Fibroblast of skin of left biceps (primary cell): ENCODE measurements at regions not wholly inside any gene's neighbourhood (a gene's known extent, or its start where the extent isn't known, plus 50 kb on each side); places are given as distances from the start of the nearest gene placed in this dataset.

Experiments
- DNase-seq, 2 experiments: peaks; one replicate each; pipeline ENCODE4 v3.0.0-alpha.2; 2013; ENCODE audit warnings: low read depth in 2 of 2

DNA sequence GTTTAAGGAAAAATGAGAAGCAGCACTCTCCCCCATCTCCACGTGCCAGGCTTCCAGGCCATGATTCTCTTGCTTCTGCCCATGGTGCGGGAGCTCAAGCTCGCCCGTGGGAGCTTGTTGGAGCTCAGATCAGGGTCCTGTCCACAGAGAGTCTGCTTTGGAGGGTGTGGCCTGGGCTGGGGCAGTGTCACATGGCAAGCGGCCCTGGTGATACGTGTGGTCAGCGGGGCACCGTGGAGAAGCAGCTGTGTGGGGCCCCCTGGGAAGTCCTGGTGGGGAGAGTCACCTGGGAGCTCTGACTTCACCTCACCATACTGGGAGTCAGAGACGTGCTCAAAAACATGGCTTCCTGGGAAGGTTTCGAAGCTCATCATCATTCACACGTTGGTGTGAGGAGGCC is 275.3 kb downstream of the GADD45G start:
- no peak for DNase-seq

- no peak for DNase-seq
Measured at GRCh38 chr9:89880721-89881120, 275.9 kb downstream of the GADD45G start.

GRCh38 chr9:89881431-89881830 is 276.6 kb downstream of the GADD45G start:
- no peak for DNase-seq

DNA sequence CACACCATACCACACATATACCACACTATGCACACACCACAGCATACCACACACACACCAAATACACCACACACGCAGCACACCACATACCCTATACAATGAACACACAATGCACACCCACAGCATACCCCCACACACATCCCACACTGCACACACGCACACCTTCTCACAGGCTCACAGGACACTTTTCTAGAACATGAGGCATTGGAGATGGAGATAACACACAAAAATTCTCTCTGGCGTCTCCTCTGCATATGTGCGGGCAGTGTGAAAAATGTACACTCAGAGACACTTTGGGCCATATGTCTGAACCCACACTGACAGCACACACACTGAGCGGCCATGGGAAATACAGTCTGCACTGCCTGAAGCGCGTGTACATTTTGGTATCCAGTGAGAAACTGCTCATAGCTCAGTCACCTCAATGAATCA is 278.1 kb downstream of the GADD45G start:
- DNase-seq = no peak

DNA sequence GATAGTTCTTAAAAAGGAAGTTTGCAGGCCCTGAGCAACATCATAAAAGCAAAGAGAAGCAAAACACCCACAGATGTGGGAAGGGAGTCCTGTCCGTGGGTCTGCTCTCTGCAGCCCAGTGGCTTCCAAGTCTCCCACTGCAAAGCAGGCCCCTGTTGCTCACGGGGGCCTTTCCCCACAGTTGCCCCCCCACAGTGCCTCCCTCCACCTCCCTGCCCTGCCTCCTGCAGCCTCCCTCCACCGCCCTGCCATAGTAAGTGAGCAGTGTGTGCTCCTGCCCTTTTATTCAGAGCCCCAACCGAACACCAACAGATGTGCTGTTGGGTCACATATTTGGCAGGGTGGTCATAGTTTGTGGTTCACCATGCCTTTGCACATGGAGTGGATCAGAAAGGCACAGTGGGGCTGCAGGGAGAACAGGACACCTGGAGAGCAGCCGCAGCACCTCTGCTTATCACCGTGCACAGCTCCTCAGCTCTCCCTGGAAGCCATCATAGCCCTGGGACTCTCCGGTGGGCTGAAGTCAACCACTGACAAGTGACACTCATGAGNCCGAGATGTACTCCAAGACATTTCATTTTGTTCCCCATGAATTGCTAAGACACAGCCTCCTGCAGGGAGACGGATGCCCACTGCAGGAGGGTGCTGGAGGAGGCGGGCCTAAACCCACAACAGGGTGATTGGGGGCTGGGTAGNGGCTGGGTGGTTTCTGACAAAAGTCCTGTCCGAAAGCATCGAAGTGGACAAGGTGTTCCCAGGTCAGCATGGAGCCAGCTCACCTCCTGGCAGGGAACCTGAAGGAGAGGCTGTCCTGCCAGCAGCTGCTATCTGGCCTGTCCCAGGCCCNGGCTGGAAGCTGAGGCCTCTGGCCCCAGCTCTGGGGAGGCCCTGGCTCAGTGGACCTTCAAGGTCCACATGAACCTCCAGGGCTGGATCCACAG is 278.9 kb downstream of the GADD45G start:
- DNase-seq = no peak

DNA sequence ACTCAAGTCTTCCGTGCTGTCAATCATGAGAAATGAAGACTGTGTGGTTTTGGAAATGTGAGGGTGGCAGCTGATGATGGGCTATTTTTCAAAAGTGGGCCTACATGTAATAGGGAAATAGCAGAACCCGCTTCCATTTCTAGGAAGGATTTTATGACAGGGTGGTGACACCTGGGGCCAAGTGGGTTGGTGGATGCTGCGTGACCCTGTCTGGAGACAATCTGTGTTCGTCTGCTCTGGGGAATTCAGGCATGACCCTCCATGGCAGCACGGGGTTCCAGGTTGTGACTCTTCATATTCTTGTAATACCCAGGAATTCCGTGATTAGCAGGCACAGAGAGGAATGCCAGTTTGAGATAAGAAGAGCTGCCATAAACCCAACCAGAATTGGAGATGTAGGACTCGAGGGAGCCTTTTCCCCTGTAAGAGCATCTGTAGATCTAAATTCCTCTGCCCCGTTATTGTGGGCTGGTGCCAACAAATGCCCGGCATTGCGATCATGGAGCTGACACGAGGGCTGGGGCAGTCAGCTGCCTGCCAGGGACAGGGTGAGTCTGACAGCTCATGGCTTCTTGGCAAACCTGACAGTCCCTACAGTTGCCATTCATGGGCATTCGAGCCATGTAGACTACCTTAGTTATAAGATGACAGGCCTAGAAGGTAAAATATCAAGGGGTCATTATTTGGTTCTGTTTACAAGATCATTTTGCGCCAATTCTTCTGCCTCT is 279.7 kb downstream of the GADD45G start:
- no peak for DNase-seq

DNA sequence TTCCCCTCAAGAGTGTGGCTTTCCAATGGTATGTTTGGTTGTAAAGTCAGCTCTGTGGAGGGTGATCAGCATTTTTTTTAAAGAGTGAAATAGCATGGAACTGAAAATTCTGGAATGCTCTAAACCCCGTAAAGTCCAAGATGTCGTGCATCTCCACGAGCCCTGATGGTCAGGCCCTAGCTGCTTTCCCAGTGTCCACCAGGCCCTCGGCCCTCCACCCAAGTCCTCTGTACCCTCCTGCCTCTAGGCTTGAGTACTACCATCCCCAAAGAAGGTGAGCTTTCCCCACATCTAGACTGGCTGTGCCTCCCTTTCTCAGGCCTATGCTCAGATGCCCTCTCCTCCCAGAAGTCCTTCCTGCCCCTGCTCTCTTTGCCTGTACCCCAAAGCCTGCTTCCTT is 280.3 kb downstream of the GADD45G start:
- DNase-seq = no peak

- peak; percentile 58 to 59 for DNase-seq
Measured at GRCh38 chr9:89886281-89886700, 281.5 kb downstream of the GADD45G start.

GRCh38 chr9:89887286-89887685 is 282.5 kb downstream of the GADD45G start:
- no peak for DNase-seq

GRCh38 chr9:89888233-89888632 is 283.4 kb downstream of the GADD45G start:
- DNase-seq = no peak

DNA sequence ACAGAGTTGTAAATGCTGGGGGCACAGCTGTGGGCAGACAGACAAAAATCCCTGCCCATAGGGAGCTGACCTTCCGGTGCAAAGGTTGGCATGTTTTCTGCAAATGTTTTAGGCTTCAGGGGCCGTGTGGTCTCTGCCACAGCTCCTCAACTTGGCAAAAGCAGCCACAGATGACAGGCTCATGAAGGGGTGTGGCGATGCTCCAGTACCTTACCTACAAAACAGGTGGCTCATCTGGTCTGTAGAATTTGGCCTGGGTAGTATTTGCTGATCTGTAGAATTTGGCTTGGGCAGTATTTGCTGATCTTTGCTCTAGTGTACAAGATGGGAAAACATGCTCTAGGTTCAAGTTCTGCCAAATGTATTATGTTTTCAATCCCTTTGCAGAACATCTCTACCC is 283.9 kb downstream of the GADD45G start:
- no peak for DNase-seq

GRCh38 chr9:89889865-89890264 is 285.1 kb downstream of the GADD45G start:
- no peak for DNase-seq

DNA sequence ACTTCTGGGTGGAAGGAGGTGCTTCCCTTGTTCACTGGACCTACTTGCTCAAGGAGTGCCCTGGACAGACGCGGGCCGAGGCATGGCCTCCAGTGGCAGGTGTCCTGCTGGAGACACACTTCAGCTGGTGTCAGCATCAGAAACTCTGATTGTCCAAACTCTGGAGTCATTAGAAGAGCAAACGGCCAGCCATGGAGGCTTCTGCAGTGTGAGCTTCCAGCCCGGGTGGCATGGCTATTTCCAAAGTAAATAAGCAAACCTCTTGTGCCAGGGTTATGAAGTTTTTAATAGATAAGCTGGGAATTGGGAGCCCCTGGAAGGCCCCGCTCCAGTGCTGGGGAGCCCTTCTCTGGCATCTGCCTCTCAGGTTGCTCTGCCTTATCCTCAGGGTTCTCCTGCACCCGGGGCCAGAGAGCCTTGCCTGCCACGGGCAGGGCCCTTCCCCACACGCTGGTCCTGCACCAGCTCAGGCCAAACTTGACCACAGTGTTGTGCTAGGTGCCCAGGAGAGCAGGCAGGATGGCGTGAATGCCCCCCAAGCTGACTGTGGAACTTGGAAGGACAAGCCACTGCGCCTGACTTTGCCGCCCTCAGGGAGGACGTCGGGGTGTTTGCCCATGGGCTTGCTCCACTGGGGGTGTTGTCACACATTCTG is 285.6 kb downstream of the GADD45G start:
- no peak for DNase-seq

- no peak for DNase-seq
Measured at GRCh38 chr9:89891221-89891590, 286.4 kb downstream of the GADD45G start.

DNA sequence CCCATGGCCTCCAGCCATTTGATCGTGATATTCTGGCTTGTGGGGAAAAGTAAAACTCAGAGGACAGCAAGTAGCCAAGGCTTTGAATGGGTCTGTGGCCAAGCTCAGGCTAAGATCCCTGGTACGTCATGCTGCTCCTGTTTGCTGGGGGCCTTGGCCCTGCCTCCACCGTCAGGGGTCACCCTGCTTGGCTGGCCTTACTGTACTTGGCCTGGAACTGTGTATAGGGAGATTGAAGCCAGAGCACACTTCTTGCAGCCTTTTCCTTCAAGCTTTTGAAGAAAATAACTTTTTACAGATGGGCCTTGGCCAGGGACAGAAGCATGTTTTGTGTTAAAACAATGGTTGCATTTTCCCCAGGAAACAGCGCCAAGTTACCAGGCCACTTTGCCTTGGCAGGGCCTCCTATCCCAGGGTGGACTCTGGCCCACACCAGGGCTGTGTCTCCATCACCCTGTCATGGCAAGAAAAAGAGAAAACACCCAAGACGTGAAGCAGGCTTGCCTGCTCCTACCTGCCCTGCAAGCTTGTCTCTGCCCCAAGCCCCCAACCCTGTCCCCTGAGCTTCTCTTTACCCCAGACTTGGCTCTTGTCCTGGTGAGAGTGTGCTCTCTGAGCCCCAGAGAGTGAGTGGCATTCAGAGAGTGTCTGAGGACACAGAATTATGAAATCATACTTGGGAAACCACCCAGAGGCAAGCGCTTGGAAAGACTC is 286.9 kb downstream of the GADD45G start:
- no peak for DNase-seq

DNA sequence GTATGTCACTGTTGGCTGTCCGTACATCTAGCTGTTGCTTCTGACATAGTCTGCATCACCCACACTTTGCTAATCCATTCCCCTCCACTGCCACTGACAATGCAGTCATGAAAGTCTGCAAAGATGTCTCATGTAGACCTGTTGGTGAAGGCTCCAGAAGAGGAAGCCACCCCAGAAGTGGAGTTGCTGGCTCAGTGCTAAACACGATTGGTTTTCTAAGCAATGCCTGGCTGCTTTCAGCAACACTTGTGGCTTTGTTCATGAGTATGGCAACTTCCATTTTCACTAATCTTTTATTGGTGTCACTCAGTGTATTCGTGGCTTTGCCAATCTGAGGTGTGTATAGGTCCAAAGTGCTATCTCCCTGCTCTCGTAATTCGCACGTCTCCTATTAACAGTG is 288.1 kb downstream of the GADD45G start:
- no peak for DNase-seq

DNA sequence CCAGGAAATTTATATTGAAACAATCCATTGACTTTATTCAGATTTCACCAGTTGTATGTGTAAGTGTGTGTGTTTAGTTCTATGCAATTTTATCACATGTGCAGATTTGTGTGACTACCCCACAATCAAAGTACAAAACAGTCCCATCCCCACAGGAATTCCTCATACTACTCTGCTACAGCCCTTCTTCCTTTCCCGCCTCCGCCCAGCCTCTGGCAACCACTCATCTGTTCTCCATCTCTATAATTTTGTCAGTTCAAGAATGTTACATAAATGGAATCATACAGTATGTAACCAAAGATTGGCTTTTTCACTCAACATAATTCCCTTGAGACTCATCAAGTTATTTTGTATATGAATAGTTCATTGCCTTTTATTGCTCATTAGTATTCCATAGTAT is 289.1 kb downstream of the GADD45G start:
- no peak for DNase-seq

DNA sequence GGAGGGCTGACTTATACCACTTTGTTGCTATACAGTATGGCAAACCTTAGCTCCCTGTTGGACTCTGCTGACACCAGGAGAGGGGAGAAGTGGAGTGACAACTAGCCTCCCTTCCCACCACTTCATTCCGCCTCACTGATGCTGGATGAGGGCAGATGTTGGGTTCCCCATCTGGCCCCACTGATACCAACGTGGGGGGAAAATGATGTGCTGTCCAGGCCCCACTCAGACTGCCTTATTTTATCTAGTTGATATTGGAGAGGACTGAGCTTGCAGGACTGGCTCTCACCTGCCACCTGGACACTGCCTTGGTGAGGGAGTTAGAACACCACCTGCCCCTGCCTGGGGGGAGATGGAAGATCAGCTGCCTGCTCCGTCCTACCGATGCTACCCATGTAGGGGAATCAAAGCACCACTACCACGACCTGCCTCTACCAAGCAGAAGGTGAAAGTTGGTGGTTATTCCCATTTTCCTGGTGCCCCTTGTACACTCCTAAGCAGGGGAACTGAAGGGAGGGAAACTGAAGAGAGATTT is 292.1 kb downstream of the GADD45G start:
- DNase-seq = no peak

- DNase-seq = no peak
Measured at GRCh38 chr9:89899573-89899972, 294.8 kb downstream of the GADD45G start.

- DNase-seq = no peak
Measured at GRCh38 chr9:89901920-89902319, 297.1 kb downstream of the GADD45G start.

DNA sequence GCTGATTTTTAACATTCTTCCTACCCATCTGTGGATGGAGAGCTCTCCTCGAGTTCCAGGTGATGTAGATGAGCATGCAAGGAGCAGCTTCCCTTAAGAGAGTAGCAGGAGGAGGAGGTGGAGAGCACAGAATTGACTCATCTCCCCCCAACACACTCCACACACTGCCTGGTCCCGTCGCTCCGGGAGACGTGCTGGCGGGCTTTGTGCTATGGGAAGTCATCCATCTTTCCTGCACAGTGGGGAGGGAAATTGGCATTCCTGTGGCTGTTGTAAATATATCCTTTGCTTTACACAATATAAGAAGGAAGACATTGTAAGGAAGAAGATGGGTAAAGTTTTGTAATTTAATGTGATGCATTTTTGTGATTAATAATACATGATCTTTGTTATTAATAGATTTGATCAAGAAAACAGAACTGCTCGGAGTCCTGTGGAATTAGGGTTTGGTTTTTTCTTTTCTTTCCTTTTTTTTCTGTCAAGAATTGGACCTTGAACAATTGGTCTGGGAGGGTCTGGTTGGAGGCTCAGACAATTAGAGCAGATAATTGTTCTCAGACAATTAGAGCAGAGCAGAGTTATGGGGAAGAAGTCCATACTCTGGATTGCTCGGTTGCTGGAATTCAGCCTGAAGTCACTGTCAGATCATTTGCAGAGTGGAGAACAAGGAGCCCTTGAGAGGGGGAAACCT is 297.8 kb downstream of the GADD45G start:
- DNase-seq = peak; percentile 88 to 89
